ENCODE measurements at regions not wholly inside any gene's neighbourhood (a gene's known extent, or its start where the extent isn't known, plus 50 kb on each side); places are given as distances from the start of the nearest gene placed in this dataset.
"Not testable (repeated sequence)": the region's sequence is repeated elsewhere in the genome, so short reads cannot be mapped to it uniquely, and the experiment has no call there.

- DNase-seq (ENCODE audit: low read depth) = no peak
These were observed 478.5 kb downstream of the ATP23 start for GRCh38 chr12:58419905-58420304.

GRCh38 chr12:58420503-58420902, 479.1 kb downstream of the ATP23 start:
- no peak for DNase-seq (ENCODE audit: low read depth)

GRCh38 chr12:58421990-58422389, 480.6 kb downstream of the ATP23 start:
- DNase-seq (ENCODE audit: low read depth) = no peak

GRCh38 chr12:58424735-58425392, 483.5 kb downstream of the ATP23 start:
- DNase-seq (ENCODE audit: low read depth) = no peak

- peak; percentile 89 for DNase-seq (ENCODE audit: low read depth)
These were observed 484.4 kb downstream of the ATP23 start for GRCh38 chr12:58425481-58426392.

- DNase-seq (ENCODE audit: low read depth) = not testable (repeated sequence)
These were observed 485.1 kb downstream of the ATP23 start for GRCh38 chr12:58426437-58426836.

GRCh38 chr12:58433959-58434358, 486.3 kb downstream of the LRIG3 start:
- DNase-seq (ENCODE audit: low read depth) = peak; percentile 72

GRCh38 chr12:58434726-58435125, 485.6 kb downstream of the LRIG3 start:
- DNase-seq (ENCODE audit: low read depth) = no peak

- no peak for DNase-seq (ENCODE audit: low read depth)
These were observed 484.7 kb downstream of the LRIG3 start for GRCh38 chr12:58435647-58436046.

GRCh38 chr12:58441483-58441882, 478.8 kb downstream of the LRIG3 start:
- DNase-seq (ENCODE audit: low read depth) = no peak

GRCh38 chr12:58443273-58443980, 476.9 kb downstream of the LRIG3 start:
- DNase-seq (ENCODE audit: low read depth) = no peak

- DNase-seq (ENCODE audit: low read depth) = no peak
These were observed 476.3 kb downstream of the LRIG3 start for GRCh38 chr12:58443981-58444371.

GRCh38 chr12:58450868-58451482, 469.3 kb downstream of the LRIG3 start:
- no peak for DNase-seq (ENCODE audit: low read depth)

GRCh38 chr12:58452546-58452945, 467.8 kb downstream of the LRIG3 start:
- no peak for DNase-seq (ENCODE audit: low read depth)

- no peak for DNase-seq (ENCODE audit: low read depth)
These were observed 467.0 kb downstream of the LRIG3 start for GRCh38 chr12:58453306-58453705.

- DNase-seq (ENCODE audit: low read depth) = no peak
These were observed 465.2 kb downstream of the LRIG3 start for GRCh38 chr12:58455136-58455535.

GRCh38 chr12:58458102-58458501, 462.2 kb downstream of the LRIG3 start:
- no peak for DNase-seq (ENCODE audit: low read depth)

GRCh38 chr12:58459191-58459590, 461.1 kb downstream of the LRIG3 start:
- DNase-seq (ENCODE audit: low read depth) = no peak

- no peak for DNase-seq (ENCODE audit: low read depth)
These were observed 457.3 kb downstream of the LRIG3 start for GRCh38 chr12:58463051-58463450.

GRCh38 chr12:58465418-58465817, 454.9 kb downstream of the LRIG3 start:
- no peak for DNase-seq (ENCODE audit: low read depth)

- DNase-seq (ENCODE audit: low read depth) = no peak
These were observed 449.9 kb downstream of the LRIG3 start for GRCh38 chr12:58470266-58471010.

GRCh38 chr12:58479401-58479800, 440.9 kb downstream of the LRIG3 start:
- no peak for DNase-seq (ENCODE audit: low read depth)
